ENCODE measurements at regions not wholly inside any gene's neighbourhood (a gene's known extent, or its start where the extent isn't known, plus 50 kb on each side); places are given as distances from the start of the nearest gene placed in this dataset.

DNA sequence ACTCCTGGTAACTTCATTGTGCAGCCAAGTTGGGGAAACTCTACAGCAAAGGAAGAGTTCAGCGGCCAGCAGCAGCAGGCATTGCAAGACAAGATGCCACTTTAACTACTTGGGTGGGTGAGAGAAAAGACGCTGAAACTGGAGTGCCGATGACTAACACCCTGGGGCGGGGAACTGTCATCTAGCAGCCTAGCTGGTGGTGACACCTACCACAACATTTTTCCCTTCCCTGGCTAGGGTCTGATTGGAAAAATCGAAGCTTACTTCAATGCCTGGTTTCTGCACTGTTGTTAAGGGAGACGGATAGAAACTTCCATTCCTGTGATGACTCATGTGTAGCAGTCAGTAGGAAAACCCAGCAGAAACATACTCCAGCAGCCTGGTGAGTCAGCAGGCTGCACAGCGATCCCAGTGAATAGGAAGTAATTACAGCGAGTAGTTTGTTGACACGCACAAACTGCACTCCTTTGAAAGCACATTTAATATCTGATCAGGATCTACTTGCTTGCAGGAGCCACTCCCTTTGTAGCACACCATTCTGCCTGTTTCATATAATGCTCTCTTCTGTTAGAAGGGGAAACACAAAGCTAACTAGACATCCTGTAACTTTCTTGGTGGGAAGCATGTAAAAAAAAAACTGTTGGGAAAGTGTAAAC is 62.1 kb upstream of the MAPRE2 start:
- peak; percentile 87 for DNase-seq

DNA sequence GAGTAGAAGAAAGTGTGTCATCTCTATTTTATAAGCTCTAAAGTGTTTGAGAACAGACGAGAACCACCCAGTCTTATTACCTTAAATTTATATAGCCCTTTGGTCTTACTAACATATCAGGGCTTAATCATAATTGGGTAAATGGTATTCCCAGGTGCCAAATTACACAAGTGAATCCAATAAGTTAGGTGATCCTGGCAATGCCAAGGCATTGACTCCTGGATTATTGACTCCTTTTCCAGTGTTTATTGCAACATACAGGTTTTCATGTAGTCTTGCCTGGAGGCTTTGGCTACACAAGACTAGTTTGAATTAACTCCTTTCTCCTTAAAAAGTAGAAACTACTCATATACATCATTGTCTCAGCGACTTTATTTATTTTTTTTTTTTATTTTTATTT is 59.7 kb upstream of the MAPRE2 start:
- DNase-seq: no peak

DNA sequence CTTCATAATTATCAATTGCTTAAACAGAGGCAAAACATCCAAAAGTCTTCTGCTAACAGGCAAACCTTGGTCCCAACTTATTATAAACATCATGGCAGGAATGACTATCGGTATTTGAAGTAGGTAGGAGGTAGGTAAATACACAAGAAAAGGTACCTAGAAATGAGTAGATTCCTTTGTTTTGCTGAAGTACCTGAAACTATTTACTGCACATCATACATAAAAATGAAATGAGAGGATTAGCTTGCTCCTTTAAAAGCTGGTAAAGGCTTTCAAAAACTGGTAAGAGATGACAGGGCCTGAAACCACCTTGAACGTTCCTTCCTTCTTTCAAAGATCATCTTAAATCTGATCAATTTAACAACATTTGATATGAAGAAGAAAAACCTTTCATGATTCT is 55.2 kb upstream of the MAPRE2 start:
- DNase-seq: no peak

DNA sequence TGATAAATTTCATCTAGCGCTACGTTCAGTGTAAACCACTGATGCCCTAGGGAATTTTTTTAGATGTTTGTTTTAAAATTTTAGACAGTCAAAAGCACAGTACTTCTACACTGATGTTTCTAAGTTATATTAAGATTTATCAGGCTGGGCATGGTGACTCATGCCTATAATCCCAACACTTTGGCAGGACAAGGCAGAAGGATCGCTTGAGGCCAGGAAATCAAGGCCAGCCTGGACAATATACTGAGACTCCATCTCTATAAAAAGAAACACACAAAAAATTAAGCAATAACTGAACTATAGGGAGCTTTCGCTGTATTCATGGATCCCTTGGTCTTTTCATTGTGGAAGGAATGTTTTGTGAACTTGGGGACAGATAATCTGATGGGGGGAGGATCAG is 50.6 kb upstream of the MAPRE2 start:
- DNase-seq: no peak

DNA sequence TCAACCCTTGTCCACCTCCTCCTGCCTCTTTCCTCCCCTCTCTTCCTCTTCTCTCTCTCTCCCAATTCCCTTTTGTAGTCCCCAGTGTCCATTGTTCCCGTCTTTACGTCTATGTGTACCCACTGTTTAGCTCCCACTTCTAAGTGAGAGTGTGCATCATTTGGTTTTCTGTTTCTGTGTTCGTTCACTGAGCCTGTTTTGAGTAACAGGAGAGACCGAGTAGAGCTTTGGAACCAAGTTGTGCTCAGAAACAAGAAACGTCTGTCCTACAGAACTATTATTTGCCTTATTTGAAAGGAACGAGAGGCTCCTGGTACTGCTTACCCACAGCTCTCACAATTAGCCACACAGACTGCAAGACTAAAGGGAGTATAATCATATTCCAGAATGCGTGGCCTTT is 50.1 kb upstream of the MAPRE2 start:
- DNase-seq: no peak
